Lung (tissue), 11 donors: ENCODE measurements at regions not wholly inside any gene's neighbourhood (a gene's known extent, or its start where the extent isn't known, plus 50 kb on each side); places are given as distances from the start of the nearest gene placed in this dataset.

Experiments
- ATAC-seq: fragments of 200-7000 bp; cut with Tn5 transposase; one replicate; pipeline ENCODE4 v1.9.1; 2020; ENCODE audit warnings: moderate number of reproducible peaks; ENCODE audit not compliant: insufficient read depth, low FRiP score
- DNase-seq, 3 donors: peaks; one replicate each; pipeline ENCODE4 v3.0.0-alpha.2; 2013 to 2017
- H3K27ac ChIP-seq, 2 donors: one replicate each; pipeline ENCODE4 v1.5.1; 2013; ENCODE audit warnings: mild to moderate bottlenecking in 2 of 2, moderate library complexity in 2 of 2, control low read depth in 1 of 2, inconsistent platforms in 1 of 2, low read depth in 1 of 2, low read length in 1 of 2
- H3K27me3 ChIP-seq, 3 donors: one replicate each; pipeline ENCODE4 v1.5.1; 2013; ENCODE audit warnings: low read length in 2 of 3; ENCODE audit not compliant: control insufficient read depth in 3 of 3, insufficient read depth in 3 of 3
- H3K36me3 ChIP-seq, 4 donors: one replicate each; pipeline ENCODE4 v1.5.1; 2013; ENCODE audit warnings: low read length in 4 of 4, mild to moderate bottlenecking in 1 of 4, moderate library complexity in 1 of 4; ENCODE audit not compliant: control insufficient read depth in 4 of 4, insufficient read depth in 4 of 4
- H3K4me1 ChIP-seq, 5 donors: one replicate each; pipeline ENCODE4 v1.5.1; 2013; ENCODE audit warnings: low read length in 5 of 5, mild to moderate bottlenecking in 2 of 5, moderate library complexity in 1 of 5; ENCODE audit not compliant: control insufficient read depth in 5 of 5, insufficient read depth in 5 of 5
- H3K4me3 ChIP-seq: one replicate; pipeline ENCODE4 v1.5.1; 2013; ENCODE audit warnings: mild to moderate bottlenecking, control low read depth, moderate library complexity
- H3K9ac ChIP-seq, 2 donors: one replicate each; pipeline ENCODE4 v1.5.1; 2013; ENCODE audit warnings: low read length in 2 of 2, control low read depth in 1 of 2; ENCODE audit not compliant: insufficient read depth in 1 of 2
- H3K9me3 ChIP-seq, 4 donors: one replicate each; pipeline ENCODE4 v1.5.1; 2013; ENCODE audit warnings: low read length in 3 of 4, mild to moderate bottlenecking in 1 of 4, moderate library complexity in 1 of 4; ENCODE audit not compliant: control insufficient read depth in 4 of 4, insufficient read depth in 3 of 4
- CTCF ChIP-seq: IDR thresholded peaks from 2 replicates; pipeline ENCODE4 v1.5.1; 2012; ENCODE audit warnings: mild to moderate bottlenecking; ENCODE audit errors: control extremely low read depth, extremely low read depth
- WGBS, 2 donors: extraction: QIAGEN DNeasy Blood & Tissue Kit; methylation state at CpG; one replicate each; pipeline ENCODE4 v1.1.7; 2013; 5-methylcytosine and 5-hydroxymethylcytosine counted together
- donor health status: control.
- donor health status: control.
- donor health status: Bipolar disorder and iron deficiency.
- donor health status: healthy.
- donor health status: DM: yes; HTN: yes; CAD: no.

GRCh38 chr12:61362037-61362436, 898.2 kb upstream of the USP15 start:
- Histone ChIP-seq H3K4me3 (no peak overlapping the region), H3K4me1 (no peaks in the 10 kb centered on the region), H3K9ac (no peak overlapping the region), H3K9me3 (no peaks in the 10 kb centered on the region), H3K27ac (no peak overlapping the region), H3K27me3 (no peaks in the 10 kb centered on the region), H3K36me3 (no peaks in the 10 kb centered on the region)
- no peak for ATAC-seq
- no peak for DNase-seq
- 80 to 86% methylated on average over 3 of the region's 3 CpGs for WGBS, 2 donors
- TF ChIP-seq CTCF: no peak

- Histone ChIP-seq H3K4me1 (no peaks in the 10 kb centered on the region), H3K4me3 (no peak overlapping the region), H3K9ac (no peak overlapping the region), H3K27me3 (no peaks in the 10 kb centered on the region), H3K27ac (no peak overlapping the region), H3K9me3 (no peaks in the 10 kb centered on the region), H3K36me3 (no peaks in the 10 kb centered on the region)
- no peak for ATAC-seq
- 43% methylated on average over 1 of the region's 1 CpG for WGBS, 2 donors
- DNase-seq: no peak
- no peak for TF ChIP-seq CTCF
Measured at GRCh38 chr12:61365001-61365400, 895.2 kb upstream of the USP15 start.

GRCh38 chr12:61367281-61367785, 892.9 kb upstream of the USP15 start:
- DNase-seq (no peak), ATAC-seq (no peak)
- Histone ChIP-seq H3K9me3 (no peaks in the 10 kb centered on the region), H3K36me3 (no peaks in the 10 kb centered on the region), H3K9ac (no peak overlapping the region), H3K27ac (no peak overlapping the region), H3K4me3 (no peak overlapping the region), H3K4me1 (no peaks in the 10 kb centered on the region), H3K27me3 (no peaks in the 10 kb centered on the region)
- WGBS, 2 donors: 63 to 68% methylated on average over 1 of the region's 1 CpG
- no peak for TF ChIP-seq CTCF

GRCh38 chr12:61369241-61369910, 890.8 kb upstream of the USP15 start:
- no peak for ATAC-seq
- Histone ChIP-seq H3K4me1 (no peaks in the 10 kb centered on the region), H3K9ac (no peak overlapping the region), H3K27me3 (no peaks in the 10 kb centered on the region), H3K4me3 (no peak overlapping the region), H3K36me3 (no peaks in the 10 kb centered on the region), H3K27ac (no peak overlapping the region), H3K9me3 (no peaks in the 10 kb centered on the region)
- no peak for TF ChIP-seq CTCF
- DNase-seq: peak in 1 of 3 donors; percentile 5
- WGBS, 2 donors: 85 to 94% methylated on average over 4 of the region's 4 CpGs
